ENCODE measurements at regions not wholly inside any gene's neighbourhood (a gene's known extent, or its start where the extent isn't known, plus 50 kb on each side); places are given as distances from the start of the nearest gene placed in this dataset.

GRCh38 chr20:24131281-24131680, 142.7 kb upstream of the GGTLC1 start:
- no peak for TF ChIP-seq POLR2A (IDR thresholded peaks at IDR 0.05)
- no peak for TF ChIP-seq POLR2AphosphoS5 (IDR thresholded peaks at IDR 0.05; ENCODE audit: insufficient read depth in 1 of 2, low read depth in 1 of 2)
- no peak for TF ChIP-seq CTCF (IDR thresholded peaks at IDR 0.05)

All from vagina (tissue), 2 donors.